HG03571 (cell line): ENCODE measurements at regions not wholly inside any gene's neighbourhood (a gene's known extent, or its start where the extent isn't known, plus 50 kb on each side); places are given as distances from the start of the nearest gene placed in this dataset.

ENCODE experiments used
- ATAC-seq: cut with Tn5 transposase; IDR thresholded peaks from one replicate; pipeline ENCODE4 v1.9.1; 2021; ENCODE audit not compliant: unreplicated experiment

DNA sequence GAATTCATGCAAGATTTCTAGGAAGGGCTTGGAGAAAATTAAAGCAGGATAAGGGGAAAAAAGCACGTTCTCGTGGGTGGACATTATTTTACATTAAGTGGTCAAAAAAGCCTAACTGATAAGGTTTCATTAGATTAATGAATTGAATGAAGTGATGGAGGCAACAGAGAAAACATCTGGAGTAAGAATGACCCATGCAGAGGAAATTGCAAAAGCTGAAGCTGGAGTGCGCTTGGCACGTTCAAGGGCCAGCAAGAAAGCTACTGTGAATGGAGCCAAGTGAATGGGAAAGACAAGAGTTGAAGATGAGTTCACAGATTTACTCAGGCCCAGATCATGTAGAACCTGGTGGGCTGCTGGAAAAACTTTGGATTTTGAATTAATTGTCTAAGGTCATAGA lies 777.9 kb downstream of the DACH1 start:
- no peak for ATAC-seq

DNA sequence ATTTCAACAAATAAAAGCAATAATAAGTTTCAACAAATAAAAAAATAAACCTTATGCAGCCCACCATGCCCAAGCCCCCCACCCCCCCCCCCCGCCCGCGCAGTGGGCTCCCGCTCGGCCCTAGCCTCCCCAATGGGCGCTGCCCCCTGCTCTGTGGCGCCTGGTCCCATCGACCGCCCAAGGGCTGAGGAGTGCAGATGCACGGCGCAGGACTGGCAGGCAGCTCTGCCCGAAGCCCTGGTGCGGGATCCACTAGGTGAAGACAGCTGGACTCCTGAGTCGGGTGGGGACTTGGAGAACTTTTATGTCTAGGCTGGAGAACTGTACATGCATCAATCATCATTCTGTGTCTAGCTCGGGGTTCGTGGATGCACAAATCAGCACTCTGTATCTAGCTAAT lies 779.6 kb downstream of the DACH1 start:
- ATAC-seq = no peak

DNA sequence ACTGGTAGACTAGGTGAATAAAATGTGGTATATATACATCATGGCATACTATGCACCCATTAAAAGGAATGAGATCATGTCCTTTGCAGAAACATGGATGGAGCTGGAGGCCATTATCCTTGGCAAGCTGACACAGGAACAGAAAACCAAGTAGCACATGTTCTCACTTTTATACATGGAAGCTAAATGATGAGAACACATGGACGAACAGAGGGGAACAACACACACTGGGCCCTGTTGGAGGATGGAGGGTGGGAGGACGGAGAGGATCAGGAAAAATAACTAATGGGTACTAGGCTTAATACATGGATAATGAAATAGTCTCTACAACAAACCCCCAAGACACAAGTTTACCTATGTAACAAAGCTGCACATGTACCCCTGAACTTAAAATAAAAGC lies 780.0 kb downstream of the DACH1 start:
- no peak for ATAC-seq

DNA sequence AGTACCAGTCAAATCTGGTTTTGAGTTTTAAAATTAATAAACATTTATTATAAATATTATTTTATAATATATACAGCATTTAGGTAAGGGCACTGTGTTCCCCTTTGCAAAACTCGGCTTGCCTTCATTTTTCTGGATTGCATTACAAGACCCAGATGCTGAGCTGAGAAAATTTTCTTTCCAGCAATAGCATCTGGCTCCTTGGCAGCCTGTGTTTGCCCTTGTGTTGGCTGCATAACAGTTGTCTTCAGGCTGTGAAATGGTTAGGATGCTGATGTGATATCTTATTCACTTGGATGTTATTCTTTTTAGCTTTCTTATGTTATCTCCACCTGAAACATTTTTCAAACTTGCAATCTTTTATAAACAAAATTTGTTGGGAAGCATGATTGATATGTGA lies 784.4 kb downstream of the DACH1 start:
- ATAC-seq = no peak

DNA sequence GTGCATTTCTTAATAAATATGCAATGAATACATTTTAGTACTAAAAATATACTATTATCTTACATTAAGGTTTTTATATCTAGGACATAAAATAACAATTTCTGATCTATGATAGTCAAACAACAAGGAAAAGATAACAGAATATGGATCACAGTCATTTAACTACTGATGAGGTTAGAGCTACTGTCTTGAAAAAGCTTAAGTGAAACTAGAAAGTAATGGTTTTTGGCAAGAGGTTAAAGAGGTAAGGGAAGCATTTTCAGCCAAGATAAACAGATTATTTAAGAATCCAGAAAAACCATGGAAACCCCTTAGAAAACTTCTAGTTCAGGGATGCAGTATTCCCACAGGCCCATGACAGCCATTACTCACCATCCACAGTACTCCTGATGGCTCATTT lies 787.4 kb downstream of the DACH1 start:
- ATAC-seq = no peak

DNA sequence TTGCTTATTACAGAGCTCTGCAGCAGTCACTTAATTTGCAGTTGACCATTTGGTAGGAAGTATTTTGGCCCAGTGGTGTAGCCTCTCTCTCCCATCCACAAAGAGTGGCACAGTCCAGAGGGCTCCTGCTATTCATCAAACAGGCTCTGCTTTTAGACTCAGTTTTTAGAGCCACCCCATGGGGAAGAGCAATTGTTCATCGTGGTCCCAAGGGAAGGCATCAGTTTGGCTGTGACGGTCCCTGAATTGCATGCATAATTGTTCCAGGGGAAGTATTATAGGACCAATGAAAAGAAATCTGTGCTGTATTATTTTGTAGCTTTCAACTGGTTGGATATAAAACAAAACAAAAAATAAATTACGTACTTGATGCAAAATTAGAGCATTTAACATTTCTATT lies 799.0 kb downstream of the DACH1 start:
- ATAC-seq = no peak

DNA sequence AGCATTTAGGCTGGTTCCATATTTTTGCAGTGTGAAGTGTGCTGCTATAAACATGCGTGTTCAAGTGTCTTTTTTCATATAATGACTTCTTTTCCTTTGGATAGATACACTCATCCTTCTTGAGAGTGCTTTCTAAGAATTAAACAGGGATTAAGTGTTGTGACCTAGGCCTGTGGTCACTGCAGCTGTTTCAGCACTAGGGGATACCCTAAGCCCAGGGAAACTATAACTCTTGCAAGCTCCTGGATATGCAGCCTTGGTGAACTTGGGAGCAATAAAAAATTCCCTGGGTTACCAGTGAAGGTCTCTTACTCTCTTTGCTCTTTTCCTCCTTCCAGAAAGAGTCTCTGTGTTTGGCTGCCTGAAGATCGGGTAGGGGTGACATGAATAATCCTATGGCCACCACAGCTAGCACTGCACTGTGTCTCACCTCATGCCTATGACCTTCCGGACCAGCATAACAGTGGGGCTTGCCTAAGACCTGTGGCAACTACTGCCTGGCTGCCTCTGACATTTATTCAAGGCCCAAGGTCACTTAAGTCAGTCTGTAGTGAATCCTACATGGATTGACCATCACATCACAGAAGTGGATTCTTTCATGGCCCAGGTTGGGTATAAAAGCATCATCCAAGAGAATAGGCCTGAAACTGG lies 799.7 kb downstream of the DACH1 start:
- no peak for ATAC-seq

DNA sequence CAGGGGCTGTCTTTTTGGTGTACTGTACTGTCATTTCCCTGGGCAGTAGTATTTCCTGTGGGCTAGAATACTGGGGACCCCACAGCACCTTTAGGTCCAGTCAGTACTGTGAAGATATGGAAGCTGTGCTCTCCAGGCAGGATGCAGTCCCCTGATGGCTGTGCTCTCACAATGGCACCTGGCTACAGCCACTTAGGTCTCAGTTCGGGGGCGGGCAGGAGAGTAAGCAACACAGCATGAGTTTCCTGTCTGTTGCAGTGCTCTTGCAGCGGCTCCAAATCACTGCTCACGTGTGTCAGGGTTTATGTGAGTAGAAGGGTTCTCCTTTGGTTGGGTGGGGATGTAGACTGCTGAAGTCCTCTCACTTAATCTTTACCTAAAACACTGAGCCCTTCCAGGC lies 810.4 kb downstream of the DACH1 start:
- no peak for ATAC-seq

DNA sequence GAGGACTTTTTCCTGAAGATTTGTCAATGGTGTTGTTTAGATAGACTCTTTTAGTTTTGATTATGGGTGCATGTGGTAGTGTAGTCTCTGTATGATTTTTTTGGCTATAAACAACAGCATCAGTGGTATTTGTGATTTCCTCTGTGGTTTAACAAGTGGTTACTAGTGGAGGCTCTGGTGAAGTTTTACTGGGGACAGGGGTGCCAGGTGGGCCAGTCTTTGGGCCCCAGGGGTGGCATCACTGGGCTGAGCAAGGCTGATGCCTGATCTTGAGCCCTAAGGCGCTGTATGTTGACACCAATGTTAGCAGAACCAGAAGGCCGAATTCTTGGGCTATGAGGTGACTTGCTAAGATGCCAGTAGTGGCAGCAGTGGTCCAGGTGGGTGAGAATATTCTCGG lies 811.4 kb downstream of the DACH1 start:
- no peak for ATAC-seq

DNA sequence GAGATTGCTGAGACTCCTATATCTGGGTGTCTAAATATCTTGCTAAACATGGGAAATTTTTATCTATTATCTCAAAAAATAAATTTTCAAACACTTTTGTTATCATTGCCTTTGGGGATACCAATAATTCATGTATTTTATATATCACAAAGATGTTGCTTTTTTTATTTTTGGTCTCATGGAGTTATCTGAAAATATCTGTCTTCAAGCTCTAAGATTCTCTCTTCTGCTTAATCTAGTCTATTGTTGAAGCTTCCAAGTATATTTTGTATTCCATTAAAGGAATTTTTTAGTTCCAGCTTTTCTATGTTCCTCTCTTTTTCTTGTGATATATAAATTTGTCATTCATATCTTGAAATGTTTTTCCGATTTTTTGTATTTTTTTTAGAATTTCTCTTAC lies 812.0 kb downstream of the DACH1 start:
- ATAC-seq = no peak

DNA sequence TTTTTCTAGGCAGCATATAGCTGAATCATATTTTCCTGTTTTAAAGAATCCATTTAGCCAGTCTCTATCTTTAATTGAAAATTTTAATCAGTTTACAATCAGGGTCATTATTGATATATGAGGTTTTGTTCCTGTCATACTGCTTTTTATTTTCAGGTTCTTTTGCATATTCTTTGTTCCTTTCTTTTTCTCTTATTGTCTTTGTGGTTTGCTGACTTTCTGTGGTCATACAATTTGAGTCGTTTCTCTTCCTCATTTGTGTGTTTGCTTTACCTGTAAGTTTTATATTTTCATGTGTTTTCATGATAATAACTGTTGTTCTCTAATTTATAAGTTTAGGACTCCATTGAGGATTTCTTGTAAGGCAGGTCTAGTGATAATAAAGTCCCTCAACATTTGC lies 812.6 kb downstream of the DACH1 start:
- peak; percentile 48 for ATAC-seq

DNA sequence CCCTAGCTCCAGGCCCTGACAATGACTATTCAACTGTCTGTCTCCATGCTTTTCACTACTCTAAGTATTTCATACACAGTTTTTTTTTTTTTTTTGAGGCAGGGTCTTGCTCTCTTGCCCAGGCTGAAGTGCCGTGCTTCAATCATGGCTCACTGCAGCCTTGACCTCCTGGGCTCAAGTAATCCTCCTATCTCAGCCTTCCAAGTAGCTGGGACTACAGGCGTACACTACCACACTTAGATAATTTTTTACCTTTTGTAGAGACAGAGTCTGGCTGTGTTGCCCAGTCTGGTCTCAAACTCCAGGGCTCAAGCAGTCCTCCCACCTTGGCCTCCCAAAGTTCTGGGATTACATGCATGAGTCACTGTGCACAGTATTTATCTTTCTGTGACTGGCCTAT lies 815.4 kb downstream of the DACH1 start:
- ATAC-seq = no peak

DNA sequence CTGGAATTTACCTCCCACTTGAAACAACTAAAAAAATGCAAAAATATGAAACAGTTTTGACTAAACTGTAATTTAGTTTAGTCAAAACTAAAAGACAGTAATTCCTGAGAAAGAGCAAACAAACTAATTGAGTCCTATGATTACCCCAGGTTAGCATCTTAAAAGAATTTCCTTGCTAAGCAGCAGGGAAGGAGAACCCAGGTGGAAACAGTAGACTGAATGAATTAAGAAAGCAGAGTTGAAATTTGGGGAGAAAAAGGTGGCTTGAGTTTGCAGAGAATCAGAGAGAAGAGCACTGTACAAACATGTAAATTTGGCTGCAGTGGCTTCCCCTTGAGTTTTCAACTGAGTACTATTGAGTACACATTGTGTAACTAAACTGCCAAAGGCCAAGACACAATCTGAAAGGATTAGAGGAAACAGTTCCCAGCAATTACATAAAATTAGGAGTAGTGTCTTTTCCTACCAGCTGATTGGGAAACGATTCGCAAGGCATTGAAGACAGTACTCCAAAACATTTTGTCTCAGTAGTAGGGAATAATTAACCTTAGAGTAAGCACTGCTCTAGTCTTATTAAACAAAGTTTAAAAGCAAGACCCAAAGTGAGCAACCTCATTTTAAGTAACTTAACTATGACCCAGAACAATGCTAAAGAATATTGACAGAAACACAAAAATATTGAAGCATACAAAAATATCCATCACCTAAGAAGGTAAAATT lies 820.5 kb downstream of the DACH1 start:
- ATAC-seq = no peak

DNA sequence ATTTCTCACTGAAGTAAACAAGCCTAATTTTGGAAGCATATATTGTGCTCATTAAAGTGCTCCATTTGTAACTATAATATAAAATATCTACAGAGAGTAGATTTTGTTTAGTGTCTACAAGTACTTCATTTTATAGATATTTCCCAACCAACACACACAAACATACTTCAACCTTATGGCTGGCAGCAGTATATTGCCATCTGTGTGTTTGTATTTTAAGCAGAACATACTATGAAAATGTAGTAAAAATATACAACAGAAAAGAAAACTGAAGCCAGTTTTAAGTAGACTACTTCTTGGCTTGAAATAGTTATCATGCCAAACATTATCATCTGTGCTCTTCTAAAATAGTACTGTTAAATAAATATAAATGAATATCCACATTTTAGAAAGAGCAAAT lies 821.9 kb downstream of the DACH1 start:
- no peak for ATAC-seq

DNA sequence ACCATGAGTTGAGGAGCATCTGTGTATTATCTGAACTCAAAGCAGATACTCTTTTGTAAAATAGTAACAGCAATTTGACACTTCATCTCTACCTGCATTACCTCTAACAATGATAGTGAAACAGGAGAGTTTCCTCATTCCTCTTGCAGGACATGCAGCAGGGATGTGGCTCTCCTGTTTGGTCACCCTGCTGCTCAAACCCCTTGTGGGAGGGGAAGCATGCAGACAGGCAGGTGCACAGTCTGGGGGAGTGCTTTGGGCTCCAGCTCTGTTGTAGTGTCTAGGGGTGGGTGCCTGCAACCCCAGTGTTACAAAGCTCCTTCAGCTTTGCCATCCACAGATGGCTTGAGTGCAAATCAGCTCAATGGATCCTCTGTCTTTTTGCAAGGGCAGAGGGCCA lies 827.6 kb downstream of the DACH1 start:
- no peak for ATAC-seq

DNA sequence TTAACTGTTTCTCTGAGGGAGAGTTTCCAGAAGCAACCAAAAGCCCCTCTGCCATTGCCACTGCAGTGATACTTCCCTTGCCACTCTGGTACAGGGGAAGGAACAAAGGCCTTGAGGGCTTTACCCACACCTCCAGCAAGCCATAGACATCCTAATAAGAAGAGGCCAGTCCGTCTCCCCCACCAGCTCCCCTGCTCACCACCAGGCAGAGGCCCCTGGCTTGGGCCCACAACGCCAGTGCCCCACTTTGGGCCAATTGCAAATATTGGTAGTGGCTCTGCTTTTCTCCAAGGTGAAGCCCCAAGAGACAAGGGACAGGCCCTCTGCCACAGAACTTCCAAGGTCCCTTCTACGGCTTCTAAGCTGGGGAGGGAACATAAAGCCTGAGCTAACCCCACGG lies 833.0 kb downstream of the DACH1 start:
- no peak for ATAC-seq

DNA sequence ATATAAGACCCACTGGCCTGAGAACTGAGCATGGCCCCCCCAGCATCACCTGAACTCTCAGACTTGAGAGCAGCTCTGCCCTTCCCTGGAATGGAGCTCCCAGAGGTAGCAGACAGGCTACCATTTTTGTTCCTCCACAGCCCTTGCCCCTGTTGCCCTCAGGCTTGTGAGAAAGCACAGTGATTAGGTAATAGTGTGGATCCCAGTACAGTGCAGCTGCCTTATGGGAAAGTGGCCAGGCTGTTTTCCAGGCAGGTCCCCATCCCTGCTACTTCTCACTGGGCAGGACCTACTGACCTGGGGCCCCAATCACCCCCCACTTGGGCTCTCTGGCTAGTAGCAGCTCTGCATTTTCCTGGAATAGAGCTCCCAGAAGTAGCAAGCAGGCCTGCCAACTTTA lies 834.0 kb downstream of the DACH1 start:
- ATAC-seq = no peak

DNA sequence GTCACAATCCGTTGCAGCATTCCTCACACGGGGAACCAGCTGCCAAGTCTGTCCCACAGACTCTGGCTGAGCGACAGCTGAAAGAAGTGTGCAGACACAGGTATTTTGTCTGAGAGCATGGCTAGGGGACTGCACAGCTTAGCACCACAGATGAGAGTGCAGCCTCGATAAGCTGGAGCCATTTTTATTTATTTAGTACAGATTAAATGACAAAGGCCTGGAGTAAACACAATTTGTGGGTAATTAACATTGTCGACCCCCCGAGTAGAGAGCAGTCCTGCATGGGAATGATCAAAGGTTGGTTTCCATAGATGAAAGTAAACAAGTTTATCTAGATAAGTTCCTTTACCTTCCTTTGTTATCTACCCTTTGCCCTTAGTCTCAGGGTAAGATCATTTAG lies 836.2 kb downstream of the DACH1 start:
- ATAC-seq = no peak

DNA sequence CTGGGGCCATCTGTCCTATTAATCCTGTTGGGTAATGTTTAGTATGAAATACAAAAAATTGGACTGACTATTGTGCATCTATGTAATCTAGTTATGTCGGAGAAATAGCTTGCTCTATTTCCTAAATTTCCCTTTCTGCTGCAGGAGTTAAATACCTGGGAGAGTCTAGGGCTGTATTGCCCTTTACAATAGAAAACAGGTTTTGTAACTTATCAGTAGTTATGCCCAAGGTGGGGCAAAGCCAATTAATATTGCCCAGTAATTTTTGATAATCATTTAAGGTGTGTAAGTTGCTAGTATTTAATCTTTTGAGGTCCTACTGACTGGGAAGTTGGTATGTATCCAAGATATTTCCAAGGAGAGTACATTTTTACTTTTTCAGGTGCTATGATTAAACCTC lies 838.1 kb downstream of the DACH1 start:
- no peak for ATAC-seq

DNA sequence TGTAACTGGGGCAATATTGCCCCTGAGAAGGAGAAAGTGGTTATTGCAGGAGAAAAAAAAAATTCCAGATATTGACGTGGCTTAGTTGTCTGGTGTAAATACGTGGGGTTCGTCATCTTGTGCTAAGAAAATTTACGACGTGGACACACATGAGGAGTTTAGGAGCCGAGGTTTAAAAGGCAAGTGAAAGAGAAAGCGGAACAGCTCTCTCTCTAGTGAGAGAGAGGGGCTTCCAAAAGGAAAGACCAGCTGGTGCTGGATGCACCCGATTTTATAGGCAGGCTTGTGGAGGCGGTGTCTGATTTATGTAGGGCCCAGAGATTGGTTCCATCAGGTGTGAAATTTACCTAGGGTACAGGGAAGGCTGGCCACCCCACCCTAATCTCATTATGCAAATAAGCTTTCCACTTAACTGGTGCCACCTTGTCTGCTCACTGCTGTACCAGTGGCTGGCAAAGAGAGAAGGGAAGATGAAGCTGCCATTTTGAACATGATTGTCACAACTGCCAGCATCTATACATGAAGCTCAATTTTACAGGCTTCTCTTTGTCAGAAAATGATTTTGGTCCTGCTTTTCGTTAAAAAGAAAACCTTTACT lies 845.1 kb downstream of the DACH1 start:
- ATAC-seq = no peak

DNA sequence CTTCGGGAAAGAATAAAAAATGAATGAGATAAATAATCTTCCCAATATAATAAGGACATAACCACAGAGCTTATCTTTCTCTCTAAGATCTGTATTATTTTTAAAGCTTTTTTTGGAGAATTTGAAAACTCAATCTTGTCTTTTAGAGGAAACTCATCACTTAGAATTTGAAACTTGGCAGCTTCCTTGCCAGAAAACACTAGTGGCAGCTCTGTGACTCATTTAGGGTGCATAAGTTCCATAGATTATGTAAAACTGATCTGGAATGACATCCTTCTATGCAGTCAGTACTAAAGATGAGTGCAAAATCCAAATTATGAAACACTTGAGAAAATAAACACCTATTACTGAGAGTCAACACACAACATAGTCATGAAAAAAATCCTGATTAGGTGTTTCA lies 848.0 kb downstream of the DACH1 start:
- ATAC-seq = no peak

DNA sequence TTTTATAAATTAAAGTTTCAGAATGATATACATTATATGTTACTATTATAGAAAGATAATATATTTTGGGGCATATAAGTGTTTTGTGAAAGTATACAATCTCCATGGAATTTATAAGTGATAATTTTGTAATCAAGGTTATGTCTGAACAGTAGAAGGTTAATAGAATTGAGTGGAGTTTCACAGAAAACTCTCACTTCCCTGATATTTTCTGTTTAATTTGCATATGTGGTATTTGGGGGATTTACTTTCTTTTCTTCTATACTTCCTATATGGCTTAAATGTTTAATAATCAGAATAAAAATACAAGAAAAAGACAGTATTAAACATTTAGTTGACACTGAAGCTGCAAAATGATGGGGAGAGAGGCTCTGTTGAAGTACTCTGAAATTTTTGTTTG lies 848.5 kb downstream of the DACH1 start:
- no peak for ATAC-seq

DNA sequence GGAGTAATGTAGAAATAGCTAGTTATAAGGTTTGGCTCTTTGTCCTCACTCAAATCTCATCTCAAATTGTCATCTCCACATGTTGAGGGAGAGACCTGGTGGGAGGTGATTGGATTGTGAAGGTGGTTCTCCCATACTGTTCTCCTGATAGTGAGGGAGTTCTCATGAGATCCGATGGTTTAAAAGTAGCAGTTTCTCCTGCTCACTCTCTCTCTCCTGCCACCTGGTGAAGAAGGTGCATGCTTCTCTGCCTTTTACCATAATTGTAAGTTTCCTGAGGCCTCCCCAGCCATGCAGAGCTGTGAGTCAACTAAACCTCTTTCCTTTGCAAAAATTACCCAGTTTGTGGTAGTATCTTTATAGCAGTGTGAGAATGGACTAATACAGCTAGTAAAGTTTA lies 849.4 kb downstream of the DACH1 start:
- ATAC-seq = no peak
